ENCODE measurements at regions not wholly inside any gene's neighbourhood (a gene's known extent, or its start where the extent isn't known, plus 50 kb on each side); places are given as distances from the start of the nearest gene placed in this dataset.

- no peak overlapping the region for H3K4me3 ChIP-seq (ENCODE audit: low read depth in 1 of 2, low read length in 2 of 2)
- no peaks in the 10 kb centered on the region for H3K9me3 ChIP-seq (ENCODE audit: insufficient read depth, low read length, severe bottlenecking)
- H3K36me3 ChIP-seq (ENCODE audit: insufficient read depth, low read length) = no peaks in the 10 kb centered on the region
- no peaks in the 10 kb centered on the region for H3K4me1 ChIP-seq (ENCODE audit: insufficient read depth, low read length)
- H3K27me3 ChIP-seq (ENCODE audit: insufficient read depth, low read length, poor library complexity) = no peaks in the 10 kb centered on the region
- DNase-seq (no peak), ATAC-seq (ENCODE audit: insufficient read depth, low read depth) (no peak)
- H3K79me2 ChIP-seq (ENCODE audit: insufficient read depth, low read length) = no peaks in the 10 kb centered on the region
- H3K9ac ChIP-seq (ENCODE audit: low read depth, low read length) = no peak overlapping the region
- H4K20me1 ChIP-seq (ENCODE audit: insufficient read depth, low read length) = no peaks in the 10 kb centered on the region
- TF ChIP-seq EZH2 (IDR thresholded peaks at IDR 0.05; ENCODE audit: borderline replicate concordance, low read depth, low read length, severe bottlenecking) (no peak), CTCF (IDR thresholded peaks at IDR 0.05; ENCODE audit: borderline replicate concordance, extremely low read depth, low read length, poor library complexity, severe bottlenecking) (no peak)
- no peak overlapping the region for H3K4me2 ChIP-seq (ENCODE audit: insufficient read depth, low read length)
- H3K27ac ChIP-seq (ENCODE audit: low read length) = no peak overlapping the region
- H2AFZ ChIP-seq (ENCODE audit: low read depth, low read length) = no peak overlapping the region
These were observed 153.9 kb upstream of the ARHGEF26 start for GRCh38 chr3:153967260-153967659.

- no peak for ATAC-seq (ENCODE audit: insufficient read depth, low read depth)
These were observed 151.1 kb upstream of the ARHGEF26 start for GRCh38 chr3:153970047-153970446.

GRCh38 chr3:153970741-153971347 is 150.3 kb upstream of the ARHGEF26 start:
- DNase-seq = no peak
- Histone ChIP-seq H3K4me3 (ENCODE audit: low read depth in 1 of 2, low read length in 2 of 2) (no peak overlapping the region), H3K27me3 (ENCODE audit: insufficient read depth, low read length, poor library complexity) (no peaks in the 10 kb centered on the region), H3K36me3 (ENCODE audit: insufficient read depth, low read length) (no peaks in the 10 kb centered on the region), H2AFZ (ENCODE audit: low read depth, low read length) (no peak overlapping the region), H3K9ac (ENCODE audit: low read depth, low read length) (no peak overlapping the region), H3K4me2 (ENCODE audit: insufficient read depth, low read length) (no peak overlapping the region), H3K9me3 (ENCODE audit: insufficient read depth, low read length, severe bottlenecking) (no peaks in the 10 kb centered on the region), H4K20me1 (ENCODE audit: insufficient read depth, low read length) (no peaks in the 10 kb centered on the region), H3K79me2 (ENCODE audit: insufficient read depth, low read length) (no peaks in the 10 kb centered on the region), H3K27ac (ENCODE audit: low read length) (no peak overlapping the region), H3K4me1 (ENCODE audit: insufficient read depth, low read length) (no peaks in the 10 kb centered on the region)
- TF ChIP-seq CTCF (IDR thresholded peaks at IDR 0.05; ENCODE audit: borderline replicate concordance, extremely low read depth, low read length, poor library complexity, severe bottlenecking) = peak; percentile 44
- TF ChIP-seq EZH2 (IDR thresholded peaks at IDR 0.05; ENCODE audit: borderline replicate concordance, low read depth, low read length, severe bottlenecking) = no peak
- ATAC-seq (ENCODE audit: insufficient read depth, low read depth) = no peak

More at GRCh38 chr3:153970047-153970446, 151.1 kb upstream of the ARHGEF26 start:
- H3K27me3 ChIP-seq (ENCODE audit: insufficient read depth, low read length, poor library complexity) = no peaks in the 10 kb centered on the region
- H3K79me2 ChIP-seq (ENCODE audit: insufficient read depth, low read length) = no peaks in the 10 kb centered on the region
- H3K9ac ChIP-seq (ENCODE audit: low read depth, low read length) = no peak overlapping the region
- H3K4me3 ChIP-seq (ENCODE audit: low read depth in 1 of 2, low read length in 2 of 2) = no peak overlapping the region
- H2AFZ ChIP-seq (ENCODE audit: low read depth, low read length) = no peak overlapping the region
- H3K36me3 ChIP-seq (ENCODE audit: insufficient read depth, low read length) = no peaks in the 10 kb centered on the region
- no peaks in the 10 kb centered on the region for H3K4me1 ChIP-seq (ENCODE audit: insufficient read depth, low read length)
- no peak overlapping the region for H3K4me2 ChIP-seq (ENCODE audit: insufficient read depth, low read length)
- no peak for TF ChIP-seq EZH2 (IDR thresholded peaks at IDR 0.05; ENCODE audit: borderline replicate concordance, low read depth, low read length, severe bottlenecking)
- TF ChIP-seq CTCF (IDR thresholded peaks at IDR 0.05; ENCODE audit: borderline replicate concordance, extremely low read depth, low read length, poor library complexity, severe bottlenecking) = no peak
- DNase-seq = no peak
- no peak overlapping the region for H3K27ac ChIP-seq (ENCODE audit: low read length)
- no peaks in the 10 kb centered on the region for H3K9me3 ChIP-seq (ENCODE audit: insufficient read depth, low read length, severe bottlenecking)
- H4K20me1 ChIP-seq (ENCODE audit: insufficient read depth, low read length) = no peaks in the 10 kb centered on the region
